ENCODE measurements at regions not wholly inside any gene's neighbourhood (a gene's known extent, or its start where the extent isn't known, plus 50 kb on each side); places are given as distances from the start of the nearest gene placed in this dataset.

DNA sequence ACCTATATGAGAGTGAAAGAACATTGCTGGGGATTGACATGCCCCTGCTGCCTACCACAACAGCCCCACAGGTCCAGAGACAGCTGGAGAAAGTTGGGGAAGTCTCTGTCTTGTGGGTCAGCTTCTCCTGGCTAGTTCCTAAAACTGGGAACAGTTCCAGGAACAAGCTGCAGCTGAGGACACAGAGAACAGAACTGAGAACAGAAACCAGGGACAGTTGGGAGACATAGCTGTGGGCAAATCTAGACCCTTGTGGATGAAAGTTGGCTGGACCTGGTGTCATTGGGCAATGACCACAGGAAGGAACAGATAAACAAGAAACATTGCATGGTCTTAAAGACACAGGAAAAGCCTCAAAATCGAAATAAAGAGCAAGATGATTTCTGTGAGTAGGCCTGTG lies 58.3 kb upstream of the MOCS2 start:
- TF ChIP-seq, protein P1, sequence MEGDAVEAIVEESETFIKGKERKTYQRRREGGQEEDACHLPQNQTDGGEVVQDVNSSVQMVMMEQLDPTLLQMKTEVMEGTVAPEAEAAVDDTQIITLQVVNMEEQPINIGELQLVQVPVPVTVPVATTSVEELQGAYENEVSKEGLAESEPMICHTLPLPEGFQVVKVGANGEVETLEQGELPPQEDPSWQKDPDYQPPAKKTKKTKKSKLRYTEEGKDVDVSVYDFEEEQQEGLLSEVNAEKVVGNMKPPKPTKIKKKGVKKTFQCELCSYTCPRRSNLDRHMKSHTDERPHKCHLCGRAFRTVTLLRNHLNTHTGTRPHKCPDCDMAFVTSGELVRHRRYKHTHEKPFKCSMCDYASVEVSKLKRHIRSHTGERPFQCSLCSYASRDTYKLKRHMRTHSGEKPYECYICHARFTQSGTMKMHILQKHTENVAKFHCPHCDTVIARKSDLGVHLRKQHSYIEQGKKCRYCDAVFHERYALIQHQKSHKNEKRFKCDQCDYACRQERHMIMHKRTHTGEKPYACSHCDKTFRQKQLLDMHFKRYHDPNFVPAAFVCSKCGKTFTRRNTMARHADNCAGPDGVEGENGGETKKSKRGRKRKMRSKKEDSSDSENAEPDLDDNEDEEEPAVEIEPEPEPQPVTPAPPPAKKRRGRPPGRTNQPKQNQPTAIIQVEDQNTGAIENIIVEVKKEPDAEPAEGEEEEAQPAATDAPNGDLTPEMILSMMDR (IDR thresholded peaks at IDR 0.05; ENCODE audit: low read depth, low read length), result no peak
- TF ChIP-seq EZH2phosphoT487 (IDR thresholded peaks at IDR 0.05; ENCODE audit: low read depth), result no peak
